Central memory CD8-positive, alpha-beta T cell (primary cell): ENCODE measurements at regions not wholly inside any gene's neighbourhood (a gene's known extent, or its start where the extent isn't known, plus 50 kb on each side); places are given as distances from the start of the nearest gene placed in this dataset.

Experiments used
- ATAC-seq: fragments of 150-1000 bp; cut with Tn5 transposase; replicated peaks from 2 replicates; pipeline ENCODE4 v1.10.0; 2022; ENCODE audit warnings: mild to moderate bottlenecking, moderate FRiP score, moderate number of reproducible peaks; ENCODE audit not compliant: poor library complexity, severe bottlenecking; ENCODE audit errors: extremely low read depth
- DNase-seq, 2 donors: peaks; one replicate each; pipeline ENCODE4 v3.0.0; 2021; ENCODE audit warnings: low spot score in 2 of 2
- H3K27ac Mint-ChIP-seq: one replicate; pipeline ENCODE4 v1.8.0; 2022; ENCODE audit warnings: low read depth, mild to moderate bottlenecking, moderate library complexity, mixed read lengths
- H3K27me3 Mint-ChIP-seq: one replicate; pipeline ENCODE4 v1.8.0; 2022; ENCODE audit warnings: mixed read lengths
- H3K36me3 Mint-ChIP-seq: one replicate; pipeline ENCODE4 v1.8.0; 2022; ENCODE audit warnings: mild to moderate bottlenecking, moderate library complexity, mixed read lengths; ENCODE audit not compliant: insufficient read depth
- H3K4me1 Mint-ChIP-seq: one replicate; pipeline ENCODE4 v1.8.0; 2022; ENCODE audit warnings: mixed read lengths
- H3K4me3 Mint-ChIP-seq: one replicate; pipeline ENCODE4 v1.8.0; 2022; ENCODE audit warnings: mild to moderate bottlenecking, moderate library complexity, mixed read lengths
- H3K9me3 Mint-ChIP-seq: one replicate; pipeline ENCODE4 v1.8.0; 2022; ENCODE audit warnings: mixed read lengths

DNA sequence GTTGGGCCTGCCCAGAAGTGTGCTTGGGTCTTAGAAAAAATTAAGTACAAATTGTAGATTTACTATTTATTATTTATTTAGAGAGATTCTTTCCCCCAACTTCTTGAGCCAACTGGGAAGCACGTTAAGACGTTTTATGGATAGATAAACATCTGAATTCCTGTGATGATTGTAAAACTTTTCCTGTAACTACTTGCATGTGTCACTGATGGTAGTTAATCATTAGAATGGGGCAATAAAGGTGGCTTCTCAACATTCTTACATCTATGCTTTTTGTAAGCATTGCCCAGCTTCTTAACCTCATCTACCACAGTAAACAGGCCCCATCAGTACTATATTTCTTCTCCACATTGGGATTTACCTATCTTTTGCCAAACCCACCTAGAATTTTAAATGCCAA, 559.8 kb downstream of the LMO4 start:
- Mint-ChIP-seq H3K36me3 (no peaks in the 10 kb centered on the region), H3K27ac (no peak overlapping the region), H3K4me1 (no peaks in the 10 kb centered on the region), H3K4me3 (no peak overlapping the region), H3K9me3 (no peaks in the 10 kb centered on the region), H3K27me3 (no peaks in the 10 kb centered on the region)
- no peak for DNase-seq
- no peak for ATAC-seq

DNA sequence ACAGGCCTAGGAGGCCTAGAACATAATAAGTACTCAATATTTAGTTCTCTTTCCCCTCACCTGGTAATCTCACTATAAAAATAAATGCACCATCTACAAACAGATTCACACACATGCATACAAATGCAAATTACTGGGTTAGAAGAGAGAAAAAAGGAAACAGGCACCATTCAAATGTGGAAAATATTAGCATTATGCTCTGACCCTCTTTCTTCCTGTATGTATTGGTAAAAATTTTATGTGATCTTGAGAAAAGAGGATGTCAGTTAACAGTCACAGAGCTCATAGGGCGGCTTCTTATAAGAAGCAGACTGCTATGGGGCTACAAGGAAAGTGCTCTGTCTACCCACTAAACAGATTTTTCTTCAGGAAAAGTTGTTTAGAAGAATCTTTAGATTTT, 565.4 kb downstream of the LMO4 start:
- H3K4me3 Mint-ChIP-seq = no peak overlapping the region
- ATAC-seq (no peak), DNase-seq (no peak)
- H3K27ac Mint-ChIP-seq = no peak overlapping the region
- H3K27me3 Mint-ChIP-seq = no peaks in the 10 kb centered on the region
- no peaks in the 10 kb centered on the region for H3K4me1 Mint-ChIP-seq
- no peaks in the 10 kb centered on the region for H3K36me3 Mint-ChIP-seq
- H3K9me3 Mint-ChIP-seq = no peaks in the 10 kb centered on the region

GRCh38 chr1:87897481-87897880, 568.8 kb downstream of the LMO4 start:
- H3K4me1 Mint-ChIP-seq = no peaks in the 10 kb centered on the region
- no peak overlapping the region for H3K4me3 Mint-ChIP-seq
- no peaks in the 10 kb centered on the region for H3K36me3 Mint-ChIP-seq
- ATAC-seq = no peak
- H3K27me3 Mint-ChIP-seq = no peaks in the 10 kb centered on the region
- no peak overlapping the region for H3K27ac Mint-ChIP-seq
- DNase-seq = no peak
- no peaks in the 10 kb centered on the region for H3K9me3 Mint-ChIP-seq

DNA sequence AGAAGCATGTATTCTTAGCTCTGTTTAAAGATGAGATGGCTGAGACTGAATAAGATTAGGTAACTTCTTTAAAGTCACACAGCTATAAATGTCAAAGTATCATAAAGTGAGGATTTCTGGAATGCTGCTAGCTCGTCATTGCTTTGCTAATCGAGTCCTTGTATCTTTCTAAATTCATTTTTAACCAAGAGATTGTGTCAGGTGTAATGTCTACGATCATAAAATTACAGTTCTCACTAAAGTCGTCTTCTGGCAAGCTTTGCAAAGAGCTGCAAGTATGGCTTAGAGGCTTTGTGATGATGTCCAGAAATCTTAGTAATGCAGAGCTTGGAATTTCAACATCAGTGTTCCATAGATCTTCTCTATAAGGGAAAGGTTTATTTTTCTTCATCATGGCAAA, 569.8 kb downstream of the LMO4 start:
- Mint-ChIP-seq H3K27ac (no peak overlapping the region), H3K27me3 (peaks cover 8% of the 10 kb centered on the region), H3K36me3 (no peaks in the 10 kb centered on the region), H3K4me1 (no peaks in the 10 kb centered on the region), H3K4me3 (no peak overlapping the region), H3K9me3 (no peaks in the 10 kb centered on the region)
- no peak for ATAC-seq
- DNase-seq = no peak

DNA sequence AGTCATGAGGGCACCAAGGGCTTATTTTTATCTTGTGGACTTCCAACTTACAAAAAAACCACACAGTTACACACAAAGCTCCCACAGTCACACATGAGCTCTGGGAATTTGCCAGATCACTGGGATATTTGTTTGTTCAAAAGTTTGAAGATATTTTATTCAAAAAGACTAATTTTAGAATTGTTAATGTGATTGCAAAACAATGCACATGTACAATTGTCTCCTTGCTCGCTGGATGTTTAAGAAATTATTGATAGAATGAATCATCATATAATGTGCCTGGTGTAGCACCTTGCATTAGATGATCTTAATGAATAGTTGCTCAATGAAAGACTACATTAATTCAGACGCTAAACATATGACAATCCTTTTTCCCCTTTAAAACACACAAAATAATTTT, 570.3 kb downstream of the LMO4 start:
- no peaks in the 10 kb centered on the region for H3K9me3 Mint-ChIP-seq
- DNase-seq = no peak
- peaks cover 10% of the 10 kb centered on the region for H3K27me3 Mint-ChIP-seq
- no peaks in the 10 kb centered on the region for H3K36me3 Mint-ChIP-seq
- H3K27ac Mint-ChIP-seq = no peak overlapping the region
- no peaks in the 10 kb centered on the region for H3K4me1 Mint-ChIP-seq
- ATAC-seq = no peak
- no peak overlapping the region for H3K4me3 Mint-ChIP-seq

GRCh38 chr1:87899746-87900145, 571.1 kb downstream of the LMO4 start:
- H3K9me3 Mint-ChIP-seq = no peaks in the 10 kb centered on the region
- H3K27me3 Mint-ChIP-seq = peaks cover 10% of the 10 kb centered on the region
- no peaks in the 10 kb centered on the region for H3K36me3 Mint-ChIP-seq
- H3K4me3 Mint-ChIP-seq = no peak overlapping the region
- ATAC-seq = no peak
- H3K27ac Mint-ChIP-seq = no peak overlapping the region
- H3K4me1 Mint-ChIP-seq = no peaks in the 10 kb centered on the region
- no peak for DNase-seq

GRCh38 chr1:87902830-87903229, 574.1 kb downstream of the LMO4 start:
- no peak for DNase-seq
- peaks cover 10% of the 10 kb centered on the region for H3K27me3 Mint-ChIP-seq
- H3K4me1 Mint-ChIP-seq = no peaks in the 10 kb centered on the region
- no peak overlapping the region for H3K27ac Mint-ChIP-seq
- ATAC-seq = no peak
- H3K9me3 Mint-ChIP-seq = no peaks in the 10 kb centered on the region
- H3K4me3 Mint-ChIP-seq = no peak overlapping the region
- H3K36me3 Mint-ChIP-seq = no peaks in the 10 kb centered on the region

DNA sequence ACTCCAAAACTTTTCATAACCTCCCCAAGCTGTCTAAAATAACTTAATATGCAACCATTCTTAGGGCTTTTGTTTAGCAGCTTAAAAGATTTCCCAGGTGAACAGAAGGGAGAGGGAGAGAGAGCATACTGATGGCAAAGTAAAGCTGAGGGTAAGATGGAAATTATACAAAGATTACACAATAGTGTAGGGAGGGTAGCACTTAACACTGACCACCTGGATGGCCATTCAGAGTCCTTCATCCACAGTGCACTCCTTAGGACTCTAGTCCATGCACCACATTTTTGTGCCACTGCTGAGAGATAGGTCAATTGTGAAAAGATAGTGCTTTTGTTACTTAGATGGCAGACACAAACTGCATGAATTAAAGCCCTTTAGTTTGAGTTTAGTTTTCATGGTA, 574.6 kb downstream of the LMO4 start:
- peaks cover 10% of the 10 kb centered on the region for H3K27me3 Mint-ChIP-seq
- ATAC-seq (no peak), DNase-seq (no peak)
- no peaks in the 10 kb centered on the region for H3K36me3 Mint-ChIP-seq
- no peaks in the 10 kb centered on the region for H3K4me1 Mint-ChIP-seq
- H3K4me3 Mint-ChIP-seq = no peak overlapping the region
- no peaks in the 10 kb centered on the region for H3K9me3 Mint-ChIP-seq
- H3K27ac Mint-ChIP-seq = no peak overlapping the region

DNA sequence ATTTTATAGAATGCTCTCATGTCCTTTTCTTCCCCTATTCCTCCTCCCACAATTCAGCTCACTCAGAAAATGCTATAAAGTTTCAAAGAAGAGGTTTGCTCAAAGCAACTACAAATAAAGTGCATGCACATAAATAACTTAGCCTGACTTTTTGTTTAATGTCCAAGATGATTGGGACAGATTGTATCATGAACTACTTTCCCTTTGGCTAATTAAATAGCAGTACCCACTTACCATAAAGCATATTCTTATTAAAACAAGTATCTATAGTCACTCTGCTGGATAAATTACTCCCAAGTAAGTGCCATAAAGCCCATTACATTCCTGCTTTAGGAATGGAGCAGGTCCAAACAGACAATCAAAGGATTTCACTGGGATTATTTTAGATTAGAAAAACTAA, 576.0 kb downstream of the LMO4 start:
- no peak overlapping the region for H3K4me3 Mint-ChIP-seq
- H3K27me3 Mint-ChIP-seq = peaks cover 10% of the 10 kb centered on the region
- no peaks in the 10 kb centered on the region for H3K36me3 Mint-ChIP-seq
- no peaks in the 10 kb centered on the region for H3K9me3 Mint-ChIP-seq
- no peak for DNase-seq
- H3K4me1 Mint-ChIP-seq = no peaks in the 10 kb centered on the region
- no peak for ATAC-seq
- no peak overlapping the region for H3K27ac Mint-ChIP-seq

DNA sequence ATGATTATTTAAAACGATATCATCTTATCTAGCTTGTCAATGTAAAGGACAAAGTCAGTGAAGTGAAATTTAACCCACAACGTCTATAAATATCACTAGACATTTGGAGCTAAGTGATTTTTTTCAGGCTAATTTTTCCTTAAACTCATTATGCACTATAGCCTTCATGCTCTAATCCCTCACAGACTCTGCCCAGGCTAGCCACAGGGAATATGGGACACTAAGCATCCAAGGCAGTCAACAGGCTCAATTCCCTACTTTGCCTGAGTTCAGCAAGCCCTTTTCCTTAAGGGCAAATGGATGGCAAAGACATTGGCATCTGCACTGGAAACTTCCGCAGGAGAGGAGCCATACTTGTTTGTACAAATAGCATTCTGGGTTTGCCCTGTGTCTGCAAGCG, 577.0 kb downstream of the LMO4 start:
- no peak for ATAC-seq
- Mint-ChIP-seq H3K27ac (no peak overlapping the region), H3K9me3 (no peaks in the 10 kb centered on the region), H3K4me1 (no peaks in the 10 kb centered on the region), H3K27me3 (peaks cover 10% of the 10 kb centered on the region), H3K36me3 (no peaks in the 10 kb centered on the region), H3K4me3 (no peak overlapping the region)
- DNase-seq = no peak

GRCh38 chr1:87906078-87906477, 577.4 kb downstream of the LMO4 start:
- Mint-ChIP-seq H3K4me3 (no peak overlapping the region), H3K4me1 (no peaks in the 10 kb centered on the region), H3K27me3 (peaks cover 10% of the 10 kb centered on the region), H3K36me3 (no peaks in the 10 kb centered on the region), H3K27ac (no peak overlapping the region), H3K9me3 (no peaks in the 10 kb centered on the region)
- ATAC-seq = no peak
- DNase-seq = no peak

DNA sequence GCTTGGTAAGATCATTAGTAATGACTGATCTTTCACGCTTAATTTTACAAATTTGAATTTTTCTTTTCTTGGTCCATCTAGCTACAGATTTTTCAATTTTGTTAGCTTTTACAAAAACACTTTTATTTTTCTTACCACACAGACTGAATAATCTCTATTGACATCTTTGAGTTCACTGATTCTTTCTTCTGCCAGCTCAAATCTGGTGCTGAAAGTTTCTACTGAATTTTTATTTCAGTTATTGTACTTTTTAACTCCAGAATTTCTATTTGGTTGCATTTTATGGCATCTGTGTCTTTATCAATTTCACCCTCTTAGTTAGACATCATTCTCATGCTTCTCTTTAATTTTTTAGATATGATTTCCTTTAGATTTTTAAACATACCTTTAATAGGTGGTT, 584.7 kb downstream of the LMO4 start:
- Mint-ChIP-seq H3K27me3 (peaks cover 25% of the 10 kb centered on the region), H3K4me1 (no peaks in the 10 kb centered on the region), H3K36me3 (no peaks in the 10 kb centered on the region), H3K4me3 (no peak overlapping the region), H3K27ac (no peak overlapping the region), H3K9me3 (peaks cover 8% of the 10 kb centered on the region)
- no peak for ATAC-seq
- no peak for DNase-seq

- DNase-seq = no peak
- no peak for ATAC-seq
- no peak overlapping the region for H3K27ac Mint-ChIP-seq
- H3K27me3 Mint-ChIP-seq = peaks cover 35% of the 10 kb centered on the region
- no peak overlapping the region for H3K4me3 Mint-ChIP-seq
- H3K4me1 Mint-ChIP-seq = no peaks in the 10 kb centered on the region
- no peaks in the 10 kb centered on the region for H3K36me3 Mint-ChIP-seq
- H3K9me3 Mint-ChIP-seq = peaks cover 8% of the 10 kb centered on the region
Observed at GRCh38 chr1:87914396-87914795, 585.7 kb downstream of the LMO4 start.

GRCh38 chr1:87915771-87916170, 587.1 kb downstream of the LMO4 start:
- ATAC-seq (no peak), DNase-seq (no peak)
- no peaks in the 10 kb centered on the region for H3K4me1 Mint-ChIP-seq
- H3K27ac Mint-ChIP-seq = no peak overlapping the region
- H3K36me3 Mint-ChIP-seq = no peaks in the 10 kb centered on the region
- H3K27me3 Mint-ChIP-seq = peaks cover 35% of the 10 kb centered on the region
- peaks cover 8% of the 10 kb centered on the region for H3K9me3 Mint-ChIP-seq
- no peak overlapping the region for H3K4me3 Mint-ChIP-seq
